Activated T-helper 17 cell treated with anti-CD3 and anti-CD28 coated beads, Interleukin-2, amount 50 U/mL, for 72 hours (primary cell): ENCODE measurements at regions not wholly inside any gene's neighbourhood (a gene's known extent, or its start where the extent isn't known, plus 50 kb on each side); places are given as distances from the start of the nearest gene placed in this dataset.

ENCODE experiments used
- ATAC-seq: fragments of 150-1000 bp; cut with Tn5 transposase; replicated peaks from 2 replicates; pipeline ENCODE4 v1.10.0; 2021; ENCODE audit warnings: mild to moderate bottlenecking, moderate library complexity
- H3K27ac Mint-ChIP-seq: one replicate; pipeline ENCODE4 v1.8.0; 2022; ENCODE audit warnings: mixed read lengths
- H3K27me3 Mint-ChIP-seq: one replicate; pipeline ENCODE4 v1.8.0; 2022; ENCODE audit warnings: mixed read lengths
- H3K36me3 Mint-ChIP-seq: one replicate; pipeline ENCODE4 v1.8.0; 2022; ENCODE audit warnings: low read depth, mild to moderate bottlenecking, mixed read lengths
- H3K4me1 Mint-ChIP-seq: one replicate; pipeline ENCODE4 v1.8.0; 2022; ENCODE audit warnings: mixed read lengths
- H3K4me3 Mint-ChIP-seq: one replicate; pipeline ENCODE4 v1.8.0; 2022; ENCODE audit warnings: mild to moderate bottlenecking, mixed read lengths
- H3K9me3 Mint-ChIP-seq: one replicate; pipeline ENCODE4 v1.8.0; 2022; ENCODE audit warnings: mixed read lengths

- Mint-ChIP-seq H3K4me1 (no peaks in the 10 kb centered on the region), H3K36me3 (no peaks in the 10 kb centered on the region), H3K27ac (no peak overlapping the region), H3K9me3 (no peaks in the 10 kb centered on the region), H3K27me3 (no peaks in the 10 kb centered on the region), H3K4me3 (no peak overlapping the region)
- ATAC-seq: no peak
Measured at GRCh38 chrX:69321789-69322188, 156.5 kb upstream of the PJA1 start.

GRCh38 chrX:69321006-69321655, 155.9 kb upstream of the PJA1 start:
- H3K4me1 Mint-ChIP-seq: no peaks in the 10 kb centered on the region
- no peaks in the 10 kb centered on the region for H3K9me3 Mint-ChIP-seq
- H3K27ac Mint-ChIP-seq: no peak overlapping the region
- no peaks in the 10 kb centered on the region for H3K27me3 Mint-ChIP-seq
- ATAC-seq: no peak
- H3K36me3 Mint-ChIP-seq: no peaks in the 10 kb centered on the region
- no peak overlapping the region for H3K4me3 Mint-ChIP-seq

GRCh38 chrX:69320116-69320515, 154.9 kb upstream of the PJA1 start:
- Mint-ChIP-seq H3K36me3 (no peaks in the 10 kb centered on the region), H3K4me1 (no peaks in the 10 kb centered on the region), H3K27ac (no peak overlapping the region), H3K4me3 (no peak overlapping the region), H3K9me3 (no peaks in the 10 kb centered on the region), H3K27me3 (no peaks in the 10 kb centered on the region)
- no peak for ATAC-seq

GRCh38 chrX:69319376-69319775, 154.1 kb upstream of the PJA1 start:
- Mint-ChIP-seq H3K27me3 (no peaks in the 10 kb centered on the region), H3K9me3 (no peaks in the 10 kb centered on the region)

GRCh38 chrX:69318651-69319340, 153.5 kb upstream of the PJA1 start:
- no peak for ATAC-seq
- H3K36me3 Mint-ChIP-seq: no peaks in the 10 kb centered on the region
- no peaks in the 10 kb centered on the region for H3K9me3 Mint-ChIP-seq
- no peak overlapping the region for H3K4me3 Mint-ChIP-seq
- H3K27me3 Mint-ChIP-seq: no peaks in the 10 kb centered on the region
- no peaks in the 10 kb centered on the region for H3K4me1 Mint-ChIP-seq
- no peak overlapping the region for H3K27ac Mint-ChIP-seq

More at GRCh38 chrX:69319376-69319775, 154.1 kb upstream of the PJA1 start:
- ATAC-seq: no peak
- H3K36me3 Mint-ChIP-seq: no peaks in the 10 kb centered on the region
- H3K27ac Mint-ChIP-seq: no peak overlapping the region
- H3K4me1 Mint-ChIP-seq: no peaks in the 10 kb centered on the region
- no peak overlapping the region for H3K4me3 Mint-ChIP-seq

GRCh38 chrX:69317721-69318120, 152.5 kb upstream of the PJA1 start:
- no peak overlapping the region for H3K4me3 Mint-ChIP-seq
- H3K36me3 Mint-ChIP-seq: no peaks in the 10 kb centered on the region
- no peak overlapping the region for H3K27ac Mint-ChIP-seq
- no peaks in the 10 kb centered on the region for H3K9me3 Mint-ChIP-seq
- ATAC-seq: no peak
- no peaks in the 10 kb centered on the region for H3K27me3 Mint-ChIP-seq
- H3K4me1 Mint-ChIP-seq: no peaks in the 10 kb centered on the region

- H3K36me3 Mint-ChIP-seq: no peaks in the 10 kb centered on the region
- ATAC-seq: no peak
- H3K27ac Mint-ChIP-seq: no peak overlapping the region
- H3K4me1 Mint-ChIP-seq: no peaks in the 10 kb centered on the region
- H3K27me3 Mint-ChIP-seq: no peaks in the 10 kb centered on the region
- no peaks in the 10 kb centered on the region for H3K9me3 Mint-ChIP-seq
- H3K4me3 Mint-ChIP-seq: no peak overlapping the region
Measured at GRCh38 chrX:69314436-69315348, 149.4 kb upstream of the PJA1 start.

GRCh38 chrX:69313617-69314290, 148.5 kb upstream of the PJA1 start:
- Mint-ChIP-seq H3K4me3 (no peak overlapping the region), H3K36me3 (no peaks in the 10 kb centered on the region), H3K4me1 (no peaks in the 10 kb centered on the region), H3K27ac (no peak overlapping the region), H3K27me3 (no peaks in the 10 kb centered on the region), H3K9me3 (no peaks in the 10 kb centered on the region)
- ATAC-seq: no peak

GRCh38 chrX:69311936-69312670, 146.8 kb upstream of the PJA1 start:
- Mint-ChIP-seq H3K4me1 (no peaks in the 10 kb centered on the region), H3K27me3 (no peaks in the 10 kb centered on the region), H3K4me3 (no peak overlapping the region), H3K27ac (no peak overlapping the region), H3K9me3 (no peaks in the 10 kb centered on the region), H3K36me3 (no peaks in the 10 kb centered on the region)
- ATAC-seq: no peak

- H3K4me3 Mint-ChIP-seq: no peak overlapping the region
Measured at GRCh38 chrX:69309074-69309792, 144.0 kb upstream of the PJA1 start.

GRCh38 chrX:69307756-69308155, 142.5 kb upstream of the PJA1 start:
- H3K27me3 Mint-ChIP-seq: peaks cover 7% of the 10 kb centered on the region

More at GRCh38 chrX:69309074-69309792, 144.0 kb upstream of the PJA1 start:
- Mint-ChIP-seq H3K9me3 (no peaks in the 10 kb centered on the region), H3K27ac (no peak overlapping the region), H3K27me3 (peaks cover under 1% of the 10 kb centered on the region), H3K36me3 (no peaks in the 10 kb centered on the region), H3K4me1 (no peaks in the 10 kb centered on the region)
- ATAC-seq: no peak

GRCh38 chrX:69307029-69307428, 141.8 kb upstream of the PJA1 start:
- H3K4me1 Mint-ChIP-seq: no peaks in the 10 kb centered on the region
- H3K27ac Mint-ChIP-seq: no peak overlapping the region
- peaks cover 7% of the 10 kb centered on the region for H3K27me3 Mint-ChIP-seq
- ATAC-seq: no peak
- no peaks in the 10 kb centered on the region for H3K9me3 Mint-ChIP-seq
- H3K36me3 Mint-ChIP-seq: no peaks in the 10 kb centered on the region
- no peak overlapping the region for H3K4me3 Mint-ChIP-seq

More at GRCh38 chrX:69307756-69308155, 142.5 kb upstream of the PJA1 start:
- Mint-ChIP-seq H3K4me1 (no peaks in the 10 kb centered on the region), H3K4me3 (no peak overlapping the region), H3K36me3 (no peaks in the 10 kb centered on the region), H3K9me3 (no peaks in the 10 kb centered on the region), H3K27ac (no peak overlapping the region)
- no peak for ATAC-seq

GRCh38 chrX:69306063-69306404, 140.8 kb upstream of the PJA1 start:
- Mint-ChIP-seq H3K4me1 (no peaks in the 10 kb centered on the region), H3K4me3 (no peak overlapping the region), H3K36me3 (no peaks in the 10 kb centered on the region), H3K27ac (no peak overlapping the region), H3K27me3 (peaks cover 10% of the 10 kb centered on the region), H3K9me3 (no peaks in the 10 kb centered on the region)
- ATAC-seq: no peak
